OCI-LY1 (cell line): ENCODE measurements at regions not wholly inside any gene's neighbourhood (a gene's known extent, or its start where the extent isn't known, plus 50 kb on each side); places are given as distances from the start of the nearest gene placed in this dataset.
A peak's percentile ranks its signal among the peaks of the same experiment; 100 is the strongest.

Source experiments
- H2AFZ ChIP-seq: fragments of 200-600 bp; sonication (generic), shearing (Covaris generic); 2 replicates; pipeline ENCODE4 v1.6.0; 2014; ENCODE audit warnings: antibody characterized with exemption, mild to moderate bottlenecking, low read length
- H3F3A ChIP-seq: fragments of 200-600 bp; sonication (generic), shearing (Covaris generic); 2 replicates; pipeline ENCODE4 v1.6.0; 2014; ENCODE audit warnings: mild to moderate bottlenecking, antibody characterized with exemption, low read length, moderate library complexity; ENCODE audit not compliant: insufficient read depth
- H3K27ac ChIP-seq: fragments of 200-600 bp; sonication (generic); 2 replicates; pipeline ENCODE4 v1.5.1; 2014; ENCODE audit warnings: low read length, mixed run types, mild to moderate bottlenecking, low read depth; ENCODE audit not compliant: poor library complexity, severe bottlenecking
- H3K27me3 ChIP-seq: fragments of 200-600 bp; sonication (generic); 2 replicates; pipeline ENCODE4 v1.6.0; 2014; ENCODE audit warnings: antibody characterized with exemption, mild to moderate bottlenecking, low read length, moderate library complexity; ENCODE audit not compliant: insufficient read depth
- H3K36me3 ChIP-seq: fragments of 200-600 bp; sonication (generic); 2 replicates; pipeline ENCODE4 v1.6.1; 2014; ENCODE audit warnings: mild to moderate bottlenecking, antibody characterized with exemption, low read length, moderate library complexity, mixed read lengths; ENCODE audit not compliant: insufficient read depth
- H3K4me1 ChIP-seq: fragments of 200-600 bp; sonication (generic); 2 replicates; pipeline ENCODE4 v1.5.1; 2014; ENCODE audit warnings: mild to moderate bottlenecking, low read length, moderate library complexity; ENCODE audit not compliant: insufficient read depth, severe bottlenecking
- H3K4me2 ChIP-seq: fragments of 200-600 bp; sonication (generic), shearing (Covaris generic); 2 replicates; pipeline ENCODE4 v1.6.1; 2014; ENCODE audit warnings: low read length
- H3K4me3 ChIP-seq: fragments of 200-600 bp; sonication (generic); 2 replicates; pipeline ENCODE4 v1.5.1; 2014; ENCODE audit warnings: low read length, low read depth, mild to moderate bottlenecking, mixed read lengths; ENCODE audit not compliant: poor library complexity, severe bottlenecking
- H3K79me2 ChIP-seq: fragments of 200-600 bp; shearing (Covaris generic); 2 replicates; pipeline ENCODE4 v1.6.1; 2016; ENCODE audit warnings: mixed run types, low read length, mixed read lengths; ENCODE audit not compliant: insufficient read depth
- H3K9ac ChIP-seq: fragments of 200-600 bp; sonication (generic), shearing (Covaris generic); 2 replicates; pipeline ENCODE4 v1.6.1; 2014; ENCODE audit warnings: mild to moderate bottlenecking, low read length, mixed read lengths
- H3K9me2 ChIP-seq: fragments of 200-600 bp; sonication (generic), shearing (Covaris generic); 2 replicates; pipeline ENCODE4 v1.6.1; 2014; ENCODE audit warnings: low read depth, mild to moderate bottlenecking, low read length, mixed read lengths
- H3K9me3 ChIP-seq: fragments of 200-600 bp; shearing (Covaris generic); 2 replicates; pipeline ENCODE4 v1.6.1; 2014; ENCODE audit warnings: low read length, mixed read lengths
- H4K20me1 ChIP-seq: fragments of 200-600 bp; sonication (generic), shearing (Covaris generic); 2 replicates; pipeline ENCODE4 v1.6.0; 2016; ENCODE audit warnings: mild to moderate bottlenecking, low read length; ENCODE audit not compliant: insufficient read depth
- EZH2 ChIP-seq: fragments of 200-600 bp; sonication (generic), shearing (Covaris generic); IDR thresholded peaks from 2 replicates; pipeline ENCODE4 v1.8.0; 2017; ENCODE audit warnings: borderline replicate concordance, mixed run types, mild to moderate bottlenecking, antibody characterized with exemption, low read length, moderate library complexity, mixed read lengths
- TF ChIP-seq, protein P1 (sequence below): fragments of 200-600 bp; sonication (generic), shearing (Covaris generic); IDR thresholded peaks from 2 replicates; pipeline ENCODE4 v1.5.1; 2017; ENCODE audit warnings: mild to moderate bottlenecking, antibody characterized with exemption, low read length, moderate library complexity, mixed read lengths

DNA sequence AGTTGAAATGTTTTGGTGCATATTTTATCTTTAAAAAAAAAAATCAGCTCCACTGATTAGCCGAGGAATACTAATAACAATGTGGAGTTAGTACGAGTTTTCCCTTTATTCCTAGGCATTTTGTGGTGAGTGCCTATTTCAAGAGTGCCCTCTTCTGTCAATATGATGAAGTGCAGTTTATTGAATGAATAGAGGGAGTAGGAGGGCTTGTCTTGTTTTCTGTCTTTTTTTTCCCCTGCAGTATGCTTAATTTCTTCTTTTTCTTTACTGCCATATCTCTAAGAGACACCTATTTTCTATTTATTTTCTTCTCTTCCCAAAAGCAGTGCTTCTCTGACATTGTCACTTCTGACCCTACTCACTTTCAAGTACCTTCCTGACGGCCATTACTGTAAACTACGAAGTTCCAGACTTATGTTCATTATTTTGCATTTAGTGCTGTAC, 169.6 kb upstream of the PITX1 start:
- TF ChIP-seq EZH2 = no peak
- TF ChIP-seq, protein P1, sequence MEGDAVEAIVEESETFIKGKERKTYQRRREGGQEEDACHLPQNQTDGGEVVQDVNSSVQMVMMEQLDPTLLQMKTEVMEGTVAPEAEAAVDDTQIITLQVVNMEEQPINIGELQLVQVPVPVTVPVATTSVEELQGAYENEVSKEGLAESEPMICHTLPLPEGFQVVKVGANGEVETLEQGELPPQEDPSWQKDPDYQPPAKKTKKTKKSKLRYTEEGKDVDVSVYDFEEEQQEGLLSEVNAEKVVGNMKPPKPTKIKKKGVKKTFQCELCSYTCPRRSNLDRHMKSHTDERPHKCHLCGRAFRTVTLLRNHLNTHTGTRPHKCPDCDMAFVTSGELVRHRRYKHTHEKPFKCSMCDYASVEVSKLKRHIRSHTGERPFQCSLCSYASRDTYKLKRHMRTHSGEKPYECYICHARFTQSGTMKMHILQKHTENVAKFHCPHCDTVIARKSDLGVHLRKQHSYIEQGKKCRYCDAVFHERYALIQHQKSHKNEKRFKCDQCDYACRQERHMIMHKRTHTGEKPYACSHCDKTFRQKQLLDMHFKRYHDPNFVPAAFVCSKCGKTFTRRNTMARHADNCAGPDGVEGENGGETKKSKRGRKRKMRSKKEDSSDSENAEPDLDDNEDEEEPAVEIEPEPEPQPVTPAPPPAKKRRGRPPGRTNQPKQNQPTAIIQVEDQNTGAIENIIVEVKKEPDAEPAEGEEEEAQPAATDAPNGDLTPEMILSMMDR = peak; percentile 65
- Histone ChIP-seq H3K27me3 (no peaks in the 10 kb centered on the region), H3K27ac (no peak overlapping the region), H2AFZ (no peak overlapping the region), H3K4me1 (no peaks in the 10 kb centered on the region), H3K4me3 (no peak overlapping the region), H3K36me3 (no peaks in the 10 kb centered on the region), H4K20me1 (no peaks in the 10 kb centered on the region), H3K9me3 (peaks cover 5% of the 10 kb centered on the region; the same call in 1 of the 2 replicates), H3K4me2 (no peak overlapping the region), H3K9ac (no peak overlapping the region), H3K9me2 (no peaks in the 10 kb centered on the region), H3F3A (no peaks in the 10 kb centered on the region), H3K79me2 (no peaks in the 10 kb centered on the region)

DNA sequence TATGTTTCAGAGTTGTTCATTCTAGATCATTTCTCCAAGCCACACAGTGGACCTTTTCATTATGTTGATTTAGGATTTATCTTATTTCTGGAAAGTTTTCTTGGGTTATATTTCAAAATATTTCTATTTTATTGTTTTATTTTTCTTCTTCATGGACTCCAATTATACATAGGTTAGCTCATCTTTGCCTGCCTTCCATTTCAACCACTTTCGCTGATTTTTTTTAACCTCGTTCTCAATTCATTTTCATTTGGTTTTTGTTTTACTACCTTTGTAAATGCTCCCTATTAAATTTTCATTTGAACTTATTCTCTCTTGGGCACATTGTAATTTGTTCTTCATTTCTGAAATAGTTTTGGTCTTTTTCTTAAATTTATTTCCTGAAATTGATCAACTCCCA, 169.0 kb upstream of the PITX1 start:
- no peaks in the 10 kb centered on the region for H3F3A ChIP-seq

DNA sequence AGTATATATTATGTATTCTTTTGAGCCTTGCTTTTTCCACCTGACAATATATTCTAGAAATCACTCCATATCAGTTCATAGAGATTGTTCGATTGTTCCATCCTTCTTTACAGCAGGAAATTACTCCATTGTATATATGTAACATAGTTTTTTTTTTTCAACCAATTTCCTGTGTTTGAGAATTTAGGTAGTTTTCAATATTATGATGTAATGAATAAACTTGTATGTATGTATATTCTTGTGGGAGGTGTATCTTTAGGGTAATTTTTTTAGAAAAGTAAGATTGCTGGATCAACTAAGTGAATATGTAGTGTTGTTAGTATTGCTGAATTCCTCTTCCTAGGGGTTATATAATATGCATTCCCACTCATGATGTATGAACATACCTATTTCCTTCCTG, 165.9 kb upstream of the PITX1 start:
- Histone ChIP-seq H3K4me3 (no peak overlapping the region), H3K4me2 (no peak overlapping the region), H3F3A (no peaks in the 10 kb centered on the region), H3K4me1 (no peaks in the 10 kb centered on the region), H3K79me2 (no peaks in the 10 kb centered on the region), H3K36me3 (no peaks in the 10 kb centered on the region), H3K27me3 (no peaks in the 10 kb centered on the region), H4K20me1 (no peaks in the 10 kb centered on the region), H3K9me3 (peaks cover 5% of the 10 kb centered on the region; the same call in 1 of the 2 replicates), H3K9ac (no peak overlapping the region), H2AFZ (no peak overlapping the region), H3K9me2 (no peaks in the 10 kb centered on the region), H3K27ac (no peak overlapping the region)
- TF ChIP-seq EZH2 = no peak
- TF ChIP-seq, protein P1 = no peak

More for the DNA sequence above, 169.0 kb upstream of the PITX1 start:
- peaks cover 5% of the 10 kb centered on the region; the same call in 1 of the 2 replicates for H3K9me3 ChIP-seq
- no peak overlapping the region for H2AFZ ChIP-seq
- H3K9me2 ChIP-seq = no peaks in the 10 kb centered on the region
- H3K27me3 ChIP-seq = no peaks in the 10 kb centered on the region
- no peak overlapping the region for H3K4me3 ChIP-seq
- TF ChIP-seq, protein P1 = no peak
- TF ChIP-seq EZH2 = no peak
- H4K20me1 ChIP-seq = no peaks in the 10 kb centered on the region
- H3K4me1 ChIP-seq = no peaks in the 10 kb centered on the region
- H3K27ac ChIP-seq = no peak overlapping the region
- H3K36me3 ChIP-seq = no peaks in the 10 kb centered on the region
- H3K4me2 ChIP-seq = no peak overlapping the region
- H3K9ac ChIP-seq = no peak overlapping the region
- no peaks in the 10 kb centered on the region for H3K79me2 ChIP-seq
